Spinal cord (tissue), 9 donors: ENCODE measurements at regions not wholly inside any gene's neighbourhood (a gene's known extent, or its start where the extent isn't known, plus 50 kb on each side); places are given as distances from the start of the nearest gene placed in this dataset.
A peak's percentile ranks its signal among the peaks of the same experiment; 100 is the strongest.

Experiments used
- DNase-seq, 6 donors: peaks; one replicate each; pipeline versions ENCODE4 v3.0.0 to v3.0.0-alpha.2; 2013 to 2015; ENCODE audit warnings: low spot score in 6 of 6, low read depth in 4 of 6
- H3K27ac ChIP-seq: one replicate; pipeline ENCODE4 v1.5.1; 2013; ENCODE audit warnings: low read depth, low read length, control low read depth
- H3K27me3 ChIP-seq: one replicate; pipeline ENCODE4 v1.6.1; 2013; ENCODE audit warnings: low read length; ENCODE audit not compliant: control insufficient read depth, insufficient read depth
- H3K36me3 ChIP-seq: one replicate; pipeline ENCODE4 v1.6.1; 2013; ENCODE audit warnings: low read length; ENCODE audit not compliant: control insufficient read depth, insufficient read depth
- H3K4me1 ChIP-seq: one replicate; pipeline ENCODE4 v1.6.1; 2013; ENCODE audit warnings: low read length; ENCODE audit not compliant: control insufficient read depth, insufficient read depth
- H3K4me3 ChIP-seq: one replicate; pipeline ENCODE4 v1.5.1; 2013; ENCODE audit warnings: low read depth, low read length, control low read depth
- H3K9me3 ChIP-seq: one replicate; pipeline ENCODE4 v1.6.1; 2013; ENCODE audit warnings: low read length; ENCODE audit not compliant: control insufficient read depth, insufficient read depth
- WGBS: methylation state at CpG from one replicate; pipeline ENCODE4 v1.1.5; 2013; ENCODE audit warnings: missing lambda C conversion rate; ENCODE audit not compliant: insufficient coverage; 5-methylcytosine and 5-hydroxymethylcytosine counted together
- donor health status: healthy.

DNA sequence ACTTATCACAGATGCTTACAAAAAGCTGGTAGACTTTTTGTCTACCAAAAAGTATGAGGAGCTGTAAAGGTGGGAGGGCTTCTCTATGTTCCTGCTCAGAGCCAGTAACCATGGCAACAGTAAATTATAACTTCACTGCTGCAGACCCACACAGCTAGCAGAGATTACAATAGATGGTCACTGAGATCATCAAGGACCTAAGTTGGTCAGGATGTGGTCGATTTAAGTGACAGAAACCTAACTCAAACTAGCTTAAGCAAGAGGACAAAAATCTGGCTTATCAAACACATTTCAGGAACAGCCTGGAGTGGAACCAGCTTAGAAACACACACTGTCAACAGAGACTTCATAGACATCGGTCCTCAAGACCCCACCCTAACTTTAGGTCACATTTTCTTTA, 113.4 kb upstream of the ATP1A1 start:
- Histone ChIP-seq H3K4me1 (peaks cover 8% of the 10 kb centered on the region), H3K4me3 (no peak overlapping the region), H3K27me3 (no peaks in the 10 kb centered on the region), H3K36me3 (no peaks in the 10 kb centered on the region), H3K9me3 (no peaks in the 10 kb centered on the region), H3K27ac (no peak overlapping the region)
- 100% methylated on average over 1 of the region's 2 CpGs for WGBS
- peak in 1 of 6 donors; percentile 61 for DNase-seq

DNA sequence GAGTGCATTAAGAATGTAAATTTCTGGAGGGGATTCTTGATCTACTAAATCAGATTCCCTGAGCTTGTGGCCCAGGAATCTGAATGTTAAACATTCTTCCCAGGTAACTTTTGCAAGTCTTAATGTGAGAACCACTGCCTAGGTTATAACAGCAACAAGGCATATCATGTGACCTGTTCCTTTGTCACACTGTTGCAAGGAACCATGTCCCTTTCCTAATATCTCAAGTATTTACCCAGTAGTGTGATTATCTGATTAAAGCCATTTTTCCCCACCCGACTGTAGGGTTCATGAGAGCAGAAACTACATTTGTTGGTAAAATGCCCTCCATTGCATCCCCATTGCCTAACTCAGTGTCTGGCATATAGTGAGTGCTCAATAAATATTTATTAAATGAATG, 112.9 kb upstream of the ATP1A1 start:
- no CpG with 5 or more reads among the region's 1 CpG for WGBS
- H3K4me3 ChIP-seq, result no peak overlapping the region
- peaks cover 6% of the 10 kb centered on the region for H3K4me1 ChIP-seq
- no peak overlapping the region for H3K27ac ChIP-seq
- no peaks in the 10 kb centered on the region for H3K9me3 ChIP-seq
- no peaks in the 10 kb centered on the region for H3K36me3 ChIP-seq
- H3K27me3 ChIP-seq, result no peaks in the 10 kb centered on the region
- DNase-seq, result no peak

DNA sequence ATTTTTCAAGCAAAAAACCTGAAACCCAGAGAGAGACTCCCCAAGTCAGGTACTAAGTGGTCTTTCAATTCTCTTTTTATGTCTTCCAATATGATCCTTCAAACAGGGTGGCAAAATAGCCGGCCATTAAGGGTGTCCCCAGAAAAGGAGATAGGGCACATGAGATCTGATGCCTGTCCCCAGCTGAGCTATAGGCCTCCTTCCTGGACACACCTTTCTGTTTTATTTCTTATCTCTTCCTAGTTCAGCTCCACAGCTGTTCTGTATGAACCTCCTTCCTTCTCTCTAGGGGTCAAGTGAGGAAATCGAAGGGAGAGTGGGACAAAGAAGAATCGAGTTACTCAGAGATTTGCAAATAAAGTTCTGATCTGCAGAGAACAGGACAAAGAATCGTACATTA, 112.4 kb upstream of the ATP1A1 start:
- Histone ChIP-seq H3K27me3 (no peaks in the 10 kb centered on the region), H3K9me3 (no peaks in the 10 kb centered on the region), H3K36me3 (no peaks in the 10 kb centered on the region), H3K27ac (no peak overlapping the region), H3K4me1 (peaks cover under 1% of the 10 kb centered on the region), H3K4me3 (no peak overlapping the region)
- 100% methylated on average over 1 of the region's 4 CpGs for WGBS
- no peak for DNase-seq

DNA sequence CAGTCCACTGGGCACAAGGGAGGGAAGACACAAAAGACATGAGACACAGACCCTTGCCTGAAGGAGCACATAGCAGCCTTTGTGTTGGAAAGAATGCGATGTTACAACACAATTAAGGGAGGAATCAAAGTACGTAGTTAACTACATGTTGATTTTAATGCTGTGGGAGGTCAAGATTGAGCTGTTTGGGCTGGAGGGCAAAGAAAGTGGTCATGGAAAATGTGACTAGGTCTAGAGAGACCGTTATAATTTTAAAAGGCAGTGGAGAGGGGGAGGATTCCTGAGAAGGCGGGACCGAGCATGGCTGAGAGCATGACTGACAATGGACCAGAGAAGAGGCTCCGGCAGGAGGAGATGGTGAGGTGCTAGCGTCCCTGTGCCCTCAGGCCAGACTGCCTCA, 111.8 kb upstream of the ATP1A1 start:
- Histone ChIP-seq H3K27ac (no peak overlapping the region), H3K4me3 (no peak overlapping the region), H3K4me1 (no peaks in the 10 kb centered on the region), H3K9me3 (no peaks in the 10 kb centered on the region), H3K36me3 (no peaks in the 10 kb centered on the region), H3K27me3 (no peaks in the 10 kb centered on the region)
- WGBS, result 34% methylated on average over 3 of the region's 7 CpGs
- no peak for DNase-seq

DNA sequence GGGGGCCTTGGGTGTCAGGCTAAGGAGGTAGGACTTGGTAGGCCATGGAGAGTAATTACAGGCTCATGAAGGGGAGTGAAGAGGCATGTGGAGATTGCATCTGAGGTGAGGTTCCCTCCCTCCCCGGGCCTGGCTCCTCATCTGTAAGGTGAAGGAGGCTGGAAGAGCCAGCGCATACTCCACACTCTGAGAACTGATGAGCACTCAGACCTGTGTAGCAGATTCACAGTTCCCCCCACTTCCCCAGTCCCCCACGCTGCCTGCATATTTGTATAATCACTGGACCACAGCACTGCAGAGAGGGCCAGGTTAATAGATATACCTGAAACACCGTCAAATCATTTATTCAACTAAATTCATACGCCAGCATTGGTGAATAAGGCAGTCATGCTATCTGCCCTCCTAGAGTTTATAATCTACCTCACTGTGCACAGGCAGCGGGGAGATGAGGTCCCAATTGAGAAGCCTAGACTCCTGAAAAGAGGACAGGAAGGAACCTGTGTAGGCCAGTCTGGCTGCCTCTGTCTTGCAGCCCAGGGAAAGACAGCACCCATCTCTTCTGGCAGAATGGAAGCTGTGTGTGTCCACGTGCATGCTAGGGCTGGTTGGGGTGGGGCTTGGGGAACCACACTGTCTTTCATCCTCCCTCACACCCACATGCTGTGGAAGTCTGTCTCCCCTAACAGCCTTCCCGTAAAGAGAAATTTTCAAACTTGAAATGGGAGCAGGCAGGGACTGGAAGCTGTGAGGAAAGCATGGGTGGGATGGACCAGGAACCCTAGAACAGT, 110.6 kb upstream of the ATP1A1 start:
- H3K9me3 ChIP-seq, result no peaks in the 10 kb centered on the region
- no peaks in the 10 kb centered on the region for H3K36me3 ChIP-seq
- no peak overlapping the region for H3K27ac ChIP-seq
- H3K27me3 ChIP-seq, result no peaks in the 10 kb centered on the region
- no peaks in the 10 kb centered on the region for H3K4me1 ChIP-seq
- 60% methylated on average over 6 of the region's 8 CpGs for WGBS
- H3K4me3 ChIP-seq, result no peak overlapping the region
- DNase-seq, result no peak

DNA sequence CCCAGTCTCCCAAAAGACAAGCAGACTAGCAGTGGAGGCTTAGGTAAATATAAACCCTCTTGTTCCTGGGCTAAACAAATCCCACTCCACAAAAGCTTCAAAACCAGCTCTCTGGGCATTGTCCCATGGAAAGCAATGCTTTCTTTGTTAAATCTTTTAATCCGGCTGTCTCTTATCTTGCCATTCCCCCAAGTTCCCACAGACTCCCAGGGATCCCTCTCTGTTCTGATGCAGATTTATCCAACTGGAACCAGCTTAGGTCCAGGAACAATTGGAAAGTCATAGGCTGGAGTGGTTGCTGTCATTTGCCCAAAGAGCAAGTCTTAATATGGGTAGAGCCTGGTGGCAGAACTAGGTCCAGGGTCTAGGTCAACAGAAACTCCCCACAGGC, 110.1 kb upstream of the ATP1A1 start:
- no peaks in the 10 kb centered on the region for H3K36me3 ChIP-seq
- WGBS, result 67% methylated on average over 1 of the region's 1 CpG
- H3K27me3 ChIP-seq, result no peaks in the 10 kb centered on the region
- no peak for DNase-seq
- H3K4me3 ChIP-seq, result no peak overlapping the region
- no peak overlapping the region for H3K27ac ChIP-seq
- no peaks in the 10 kb centered on the region for H3K4me1 ChIP-seq
- H3K9me3 ChIP-seq, result no peaks in the 10 kb centered on the region

DNA sequence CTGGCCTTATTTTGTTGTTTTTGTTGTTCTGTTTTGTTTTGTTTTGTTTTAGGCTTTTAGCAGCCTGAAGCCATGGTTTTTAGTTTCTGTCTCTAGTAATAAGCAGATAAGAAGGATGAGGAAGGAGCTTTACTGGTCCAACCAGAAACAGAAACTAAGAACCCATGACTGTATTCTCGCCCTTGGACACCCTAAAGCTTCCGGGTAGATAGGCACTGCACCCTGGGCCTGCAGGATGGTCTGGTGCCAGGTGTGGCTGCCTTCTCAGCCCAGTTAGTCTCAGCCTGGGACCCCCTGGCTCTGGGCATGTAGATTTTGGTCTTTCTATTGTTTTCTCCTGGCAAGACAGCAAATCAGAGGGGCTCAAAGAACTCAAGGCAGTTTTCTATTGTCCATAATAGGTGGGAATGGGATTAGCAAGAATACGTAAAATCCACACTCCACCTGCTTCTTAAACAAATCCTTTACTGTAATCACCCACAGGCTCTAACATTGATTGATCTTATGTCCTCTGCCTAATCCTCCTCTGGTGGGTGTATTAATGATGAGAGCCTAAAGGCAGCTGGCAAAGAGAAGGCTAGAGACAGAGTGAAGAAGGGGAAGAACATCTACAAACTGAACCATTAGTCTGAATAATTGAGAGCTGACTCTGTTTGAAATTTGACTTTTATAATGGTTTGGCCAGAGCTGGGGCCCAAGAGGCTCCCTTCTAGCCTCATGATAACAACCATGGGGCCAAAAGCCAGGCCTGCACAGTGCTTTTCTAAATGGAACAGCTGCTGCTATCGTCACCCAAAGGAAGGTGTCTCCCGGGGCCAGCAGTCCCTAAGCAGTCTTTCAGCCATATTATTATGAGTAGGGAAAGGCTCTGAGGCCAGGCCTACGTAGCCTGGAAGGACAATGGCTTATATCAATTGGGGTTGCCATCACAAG, 106.8 kb upstream of the ATP1A1 start:
- H3K27me3 ChIP-seq, result no peaks in the 10 kb centered on the region
- 81% methylated on average over 5 of the region's 6 CpGs for WGBS
- no peaks in the 10 kb centered on the region for H3K9me3 ChIP-seq
- H3K4me1 ChIP-seq, result no peaks in the 10 kb centered on the region
- H3K36me3 ChIP-seq, result no peaks in the 10 kb centered on the region
- no peak overlapping the region for H3K4me3 ChIP-seq
- no peak overlapping the region for H3K27ac ChIP-seq
- DNase-seq, result no peak

DNA sequence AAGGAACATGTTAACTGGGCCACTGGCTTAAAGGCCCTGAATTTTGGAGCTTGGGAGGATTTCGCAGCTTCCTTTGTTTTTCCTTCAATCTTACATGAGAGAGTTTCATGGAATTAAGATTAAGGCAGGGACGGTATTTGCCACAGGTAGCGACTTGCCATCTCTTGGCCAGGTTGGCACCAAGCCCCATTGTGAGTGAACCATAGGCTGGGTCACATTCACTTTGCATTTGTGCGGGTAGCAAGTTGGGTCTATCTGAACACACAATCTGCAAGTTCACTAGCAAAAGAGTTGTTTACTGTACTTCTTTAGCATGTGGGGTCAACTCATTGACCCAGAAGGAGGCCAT, 106.2 kb upstream of the ATP1A1 start:
- no peak overlapping the region for H3K27ac ChIP-seq
- no peaks in the 10 kb centered on the region for H3K36me3 ChIP-seq
- no peak for DNase-seq
- H3K27me3 ChIP-seq, result no peaks in the 10 kb centered on the region
- H3K4me1 ChIP-seq, result no peaks in the 10 kb centered on the region
- no peaks in the 10 kb centered on the region for H3K9me3 ChIP-seq
- 100% methylated on average over 2 of the region's 4 CpGs for WGBS
- no peak overlapping the region for H3K4me3 ChIP-seq

DNA sequence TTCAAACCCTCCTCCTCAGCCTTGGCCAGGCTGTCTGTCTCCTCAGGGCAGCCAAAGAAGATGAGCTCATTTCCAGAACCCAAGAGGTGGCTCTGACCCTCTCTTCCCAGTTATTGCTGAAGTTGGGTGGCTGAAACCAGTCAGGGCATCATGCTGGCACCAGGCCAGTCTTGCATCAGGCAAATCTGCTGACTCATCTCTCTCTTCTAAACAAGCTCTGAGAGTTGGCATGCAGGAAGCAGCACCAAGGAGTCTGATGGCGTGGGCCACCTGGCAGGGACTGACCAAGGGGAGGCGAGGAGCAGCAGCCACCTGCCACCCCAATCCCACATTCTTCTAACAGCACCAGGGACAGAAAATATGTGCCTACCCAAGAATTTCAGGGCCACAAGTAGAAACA, 104.8 kb upstream of the ATP1A1 start:
- no peaks in the 10 kb centered on the region for H3K27me3 ChIP-seq
- H3K4me3 ChIP-seq, result no peak overlapping the region
- no peak overlapping the region for H3K27ac ChIP-seq
- DNase-seq, result no peak
- no peaks in the 10 kb centered on the region for H3K4me1 ChIP-seq
- WGBS, result 60% methylated on average over 1 of the region's 2 CpGs
- no peaks in the 10 kb centered on the region for H3K36me3 ChIP-seq
- H3K9me3 ChIP-seq, result no peaks in the 10 kb centered on the region
